HG02970 (cell line): ENCODE measurements at regions not wholly inside any gene's neighbourhood (a gene's known extent, or its start where the extent isn't known, plus 50 kb on each side); places are given as distances from the start of the nearest gene placed in this dataset.
"Not testable (repeated sequence)": the region's sequence is repeated elsewhere in the genome, so short reads cannot be mapped to it uniquely, and the experiment has no call there.

Experiments
- ATAC-seq: cut with Tn5 transposase; IDR thresholded peaks from one replicate; pipeline ENCODE4 v1.9.1; 2021; ENCODE audit warnings: mild to moderate bottlenecking, moderate library complexity, moderate number of reproducible peaks; ENCODE audit not compliant: unreplicated experiment, low FRiP score

DNA sequence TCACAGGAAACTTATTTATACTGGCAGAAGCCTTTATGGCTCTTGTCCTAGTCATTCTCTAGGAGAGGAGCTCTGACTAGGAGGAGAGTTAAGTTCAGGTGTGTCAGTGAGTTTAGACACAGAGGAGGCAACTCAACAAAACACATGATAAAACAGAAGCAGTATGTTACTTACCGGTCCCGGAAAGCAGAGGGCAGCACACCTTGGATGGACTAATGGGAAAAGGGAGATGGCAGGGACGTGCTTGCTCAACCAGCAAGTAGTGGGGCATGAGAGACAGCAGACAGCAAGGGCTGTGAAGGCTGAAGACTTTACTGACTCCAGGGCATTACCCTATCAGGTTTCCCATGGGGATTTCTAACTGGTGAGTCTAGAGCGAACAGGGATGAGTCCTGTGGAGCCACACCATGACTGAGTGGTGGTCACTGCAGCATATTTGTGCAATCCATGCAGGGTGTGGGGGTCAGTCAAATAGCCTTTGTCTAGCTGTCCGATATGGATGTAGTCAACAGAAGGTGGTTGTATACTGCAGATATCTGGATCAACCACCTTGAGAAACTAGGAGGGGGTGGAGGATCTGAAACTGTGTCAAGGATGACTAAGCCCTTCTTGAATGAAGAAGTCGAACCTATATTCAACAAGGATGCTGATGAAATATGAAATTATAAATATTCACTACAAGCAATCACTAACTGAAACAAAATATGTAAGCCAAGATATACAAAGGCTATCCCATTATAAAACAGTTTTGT lies 596.3 kb upstream of the CHRM3 start:
- no peak for ATAC-seq

DNA sequence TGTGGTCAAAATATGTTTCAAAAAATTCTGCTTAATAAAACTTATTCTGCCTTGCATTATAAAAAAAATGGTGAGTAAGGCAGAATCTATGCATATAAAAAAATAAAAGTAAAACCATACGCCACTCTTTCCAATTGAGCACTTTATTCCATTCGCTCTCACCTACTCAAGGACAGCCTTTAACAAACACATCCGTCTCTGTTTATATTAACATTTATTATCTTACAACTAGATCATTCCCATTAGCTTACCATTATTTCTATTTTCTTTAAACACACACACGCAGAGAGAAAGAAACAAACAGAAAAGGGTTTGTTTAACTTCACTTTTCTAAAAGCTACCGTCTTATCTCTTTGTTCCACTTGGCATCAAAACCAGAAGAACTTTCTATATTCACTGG lies 598.9 kb upstream of the CHRM3 start:
- no peak for ATAC-seq

DNA sequence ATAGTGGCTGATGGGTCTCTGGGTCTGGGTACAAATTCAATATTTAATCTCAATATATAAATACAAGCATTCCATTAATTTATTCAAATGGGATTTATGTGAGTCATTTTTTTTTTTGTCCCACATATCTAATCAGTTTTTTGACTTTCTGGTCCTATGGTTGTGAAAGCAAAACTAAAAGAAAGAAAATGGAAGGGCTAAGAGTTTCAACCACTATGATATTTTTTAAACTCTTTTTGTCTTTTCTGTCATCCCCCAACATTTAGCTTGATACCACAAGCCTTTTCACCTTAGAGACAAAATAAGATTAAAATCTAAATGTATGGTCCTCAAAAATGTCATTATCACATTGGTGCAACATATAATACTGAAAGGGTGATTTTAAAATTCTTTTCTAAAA lies 602.7 kb upstream of the CHRM3 start:
- no peak for ATAC-seq

DNA sequence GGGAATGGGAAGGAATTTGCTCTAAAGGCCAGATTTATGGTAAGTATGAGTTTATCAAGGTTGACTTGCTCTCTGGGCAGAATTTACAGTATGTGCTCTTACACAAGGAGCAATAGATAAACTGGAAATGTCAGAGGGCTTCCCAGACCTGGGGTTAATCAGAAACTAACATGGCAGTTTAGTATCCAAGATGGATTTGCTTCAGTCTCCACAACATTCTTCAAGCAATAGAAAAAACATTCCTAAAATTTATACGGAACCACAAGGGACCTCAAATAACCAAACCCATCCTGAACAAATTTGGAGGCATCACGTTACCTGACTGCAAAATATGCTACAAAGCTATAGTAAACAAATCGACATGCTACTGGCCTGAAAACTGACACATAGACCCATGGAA lies 606.7 kb upstream of the CHRM3 start:
- no peak for ATAC-seq

DNA sequence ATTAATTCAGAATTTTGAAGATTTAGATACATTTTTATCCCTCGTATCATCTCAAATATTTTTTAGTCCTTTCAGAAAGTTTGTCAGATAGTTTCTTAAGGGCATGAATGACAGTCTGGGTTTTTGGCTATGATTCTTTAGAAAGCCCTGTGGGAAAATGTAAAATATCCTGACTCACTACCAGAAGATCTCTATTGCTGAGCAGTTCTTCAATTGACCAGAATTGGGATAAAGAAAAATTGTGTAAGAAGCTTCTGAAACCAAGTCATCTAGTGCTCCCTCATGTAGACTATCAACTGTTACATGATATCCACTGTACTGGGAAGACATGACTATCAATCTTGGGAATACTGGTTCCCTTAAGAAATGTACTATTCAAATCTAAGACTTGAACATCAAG lies 608.3 kb upstream of the CHRM3 start:
- ATAC-seq = no peak

DNA sequence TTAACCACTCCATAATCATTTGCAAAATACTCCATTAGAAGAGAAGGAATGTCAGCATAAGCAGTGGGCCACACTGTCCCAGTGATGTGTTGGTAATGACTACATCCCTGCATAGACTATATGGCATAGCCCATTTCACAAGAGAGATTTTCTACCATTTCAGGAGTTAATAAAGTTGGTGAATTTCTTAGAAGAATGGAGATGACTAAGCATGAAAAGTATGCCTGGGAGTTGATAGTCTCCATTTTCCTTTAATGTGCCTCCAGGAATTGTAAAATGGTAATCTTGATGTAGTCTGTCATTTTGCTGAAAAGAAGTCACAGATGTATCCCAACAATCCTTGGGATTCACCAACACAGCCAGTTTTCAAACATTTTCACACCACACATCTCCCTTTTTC lies 608.8 kb upstream of the CHRM3 start:
- no peak for ATAC-seq

DNA sequence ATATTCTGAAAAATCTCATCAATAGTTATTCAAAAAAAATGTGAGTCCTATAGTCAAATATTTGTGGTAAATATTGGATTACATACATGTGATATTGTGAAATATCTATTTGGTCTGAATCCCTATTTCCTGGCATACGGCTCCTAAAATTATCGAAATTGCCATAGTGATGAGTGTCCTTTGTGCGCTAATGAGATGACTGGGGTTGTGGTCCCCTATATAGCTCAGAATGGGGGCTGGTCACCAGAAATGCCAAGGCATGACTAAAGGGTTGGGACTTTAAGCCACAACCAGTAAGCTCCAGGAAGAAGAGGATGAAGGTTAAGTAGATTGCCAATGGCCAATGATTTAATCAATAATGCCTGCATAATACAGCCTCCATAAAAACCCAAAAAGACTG lies 610.2 kb upstream of the CHRM3 start:
- no peak for ATAC-seq

DNA sequence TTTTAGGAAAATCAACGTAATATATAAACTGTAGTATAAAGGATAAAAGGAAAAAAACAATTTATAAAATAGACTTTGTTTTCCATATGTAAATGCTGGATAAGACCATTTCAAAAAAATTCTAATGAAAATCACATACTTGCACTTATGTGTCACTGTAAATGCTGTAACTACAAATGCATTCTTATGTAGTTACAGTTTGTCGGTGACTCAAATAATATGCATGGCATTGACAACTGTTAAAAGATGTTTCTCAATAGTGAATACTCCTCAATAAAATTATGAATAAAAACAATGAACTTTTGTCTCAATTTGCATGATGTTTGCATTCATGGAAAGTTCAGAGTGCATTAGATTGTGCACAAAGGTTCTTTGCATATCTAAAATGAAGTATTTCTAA lies 614.0 kb upstream of the CHRM3 start:
- ATAC-seq = no peak

DNA sequence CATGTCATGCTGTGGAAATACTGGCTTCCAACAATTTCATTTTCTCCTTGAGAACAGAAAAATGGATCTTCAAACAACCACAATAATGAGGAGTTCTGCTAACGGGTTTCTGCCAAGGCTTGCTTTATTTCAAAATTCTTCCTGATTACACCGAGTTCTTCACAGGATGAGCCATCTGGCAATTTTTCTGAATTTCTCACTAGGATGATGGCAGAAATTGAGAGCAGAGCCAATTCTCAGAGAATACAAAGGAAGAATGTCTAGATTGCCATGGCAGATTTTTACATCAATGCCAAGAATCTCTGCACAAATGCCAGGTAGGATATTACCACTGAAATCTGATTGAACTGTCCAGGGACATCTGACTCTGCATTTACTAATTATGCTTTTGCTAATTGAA lies 619.0 kb upstream of the CHRM3 start:
- no peak for ATAC-seq

DNA sequence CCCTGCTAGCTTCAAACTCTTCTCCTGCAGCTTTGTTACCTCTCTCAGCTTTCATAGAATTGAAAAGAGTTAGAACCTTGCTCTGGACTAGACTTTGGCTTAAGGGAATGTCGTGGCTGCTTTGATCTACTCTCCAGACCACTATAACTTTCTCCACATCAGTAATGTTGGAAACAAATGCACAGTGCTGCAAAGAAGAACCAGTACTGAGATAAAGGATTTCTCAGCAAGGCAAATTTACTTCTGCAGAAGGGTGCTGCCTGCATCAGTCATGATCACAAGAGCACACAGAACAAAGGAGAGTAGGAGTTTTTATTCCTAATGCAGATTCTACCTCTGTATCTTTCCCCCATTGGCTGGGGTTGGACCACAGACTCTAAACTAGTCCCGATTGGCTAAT lies 621.6 kb upstream of the CHRM3 start:
- no peak for ATAC-seq

DNA sequence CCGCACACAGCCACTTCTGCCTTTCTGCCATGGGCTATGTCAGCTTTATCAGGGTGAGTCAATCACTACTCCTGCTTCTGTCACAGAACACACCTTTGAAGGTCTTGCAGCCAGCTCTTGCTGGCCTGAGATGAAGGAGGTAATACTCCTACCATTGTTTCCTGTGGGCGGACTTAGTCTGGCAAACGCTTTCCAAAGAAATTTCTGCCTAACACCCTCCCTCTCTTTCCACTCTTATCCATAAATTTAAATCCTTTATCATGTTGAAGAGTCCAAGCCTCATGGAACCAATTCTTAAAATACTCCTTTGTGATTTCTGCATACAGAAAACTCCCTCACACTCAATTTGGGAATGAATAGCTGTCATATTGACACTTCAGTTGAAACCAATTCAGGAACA lies 633.1 kb upstream of the CHRM3 start:
- ATAC-seq = no peak

DNA sequence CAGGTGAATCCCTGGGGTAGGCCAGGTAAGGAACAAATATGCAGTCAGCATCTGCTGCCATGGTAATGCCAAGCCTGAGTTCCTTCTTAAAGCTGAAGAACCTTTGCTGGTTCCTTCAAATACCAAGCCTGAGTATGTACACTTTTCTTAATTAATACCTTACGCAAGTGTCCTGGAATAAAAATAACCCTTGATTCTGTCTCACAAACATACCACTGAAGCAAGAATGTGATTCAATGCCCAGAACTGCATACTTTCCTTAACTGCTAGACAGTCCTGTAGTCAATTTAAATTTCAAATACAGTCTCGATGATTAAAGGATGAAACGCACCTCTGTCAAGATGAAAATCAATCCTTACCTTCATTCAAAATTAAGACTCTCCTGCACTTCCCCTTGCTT lies 634.0 kb upstream of the CHRM3 start:
- no peak for ATAC-seq

DNA sequence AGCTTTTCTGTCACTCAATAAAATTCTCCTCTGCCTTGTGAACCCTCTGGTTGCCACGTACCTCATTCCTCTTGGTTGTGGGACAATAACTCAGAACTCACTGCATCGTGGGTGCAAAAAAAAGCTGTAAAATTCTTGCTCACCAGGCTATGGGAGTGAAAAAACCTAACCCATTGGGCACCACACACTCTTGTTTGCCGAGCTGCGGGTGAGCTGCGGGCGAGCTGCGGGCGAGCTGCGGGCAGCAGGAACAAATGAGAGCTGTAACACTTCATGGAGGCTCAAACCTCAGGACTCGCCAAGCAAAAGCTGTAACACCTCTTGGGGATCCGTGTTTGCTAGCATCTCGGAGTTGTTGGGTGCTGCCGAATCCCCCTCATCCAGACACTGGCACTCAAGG lies 641.3 kb upstream of the CHRM3 start:
- ATAC-seq = no peak

DNA sequence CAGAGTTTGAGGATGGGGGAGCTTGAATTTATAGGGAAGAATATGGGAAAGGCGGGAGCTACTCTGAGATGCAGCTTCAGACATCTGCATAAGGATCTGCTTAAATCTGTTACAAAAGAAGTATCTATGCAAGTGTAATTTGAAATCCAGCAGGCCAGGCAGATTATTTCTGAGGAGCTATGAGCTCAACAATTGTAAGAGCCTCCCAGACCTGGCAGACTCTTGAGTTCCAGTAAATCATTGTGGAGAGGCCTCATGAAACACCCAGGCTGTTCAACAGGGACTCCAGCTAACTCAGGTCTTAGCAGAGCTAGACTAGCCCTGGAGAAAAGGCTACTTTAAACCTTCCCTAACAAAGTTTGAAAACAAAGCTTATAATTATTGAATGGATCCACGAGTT lies 647.5 kb upstream of the CHRM3 start:
- ATAC-seq = no peak

DNA sequence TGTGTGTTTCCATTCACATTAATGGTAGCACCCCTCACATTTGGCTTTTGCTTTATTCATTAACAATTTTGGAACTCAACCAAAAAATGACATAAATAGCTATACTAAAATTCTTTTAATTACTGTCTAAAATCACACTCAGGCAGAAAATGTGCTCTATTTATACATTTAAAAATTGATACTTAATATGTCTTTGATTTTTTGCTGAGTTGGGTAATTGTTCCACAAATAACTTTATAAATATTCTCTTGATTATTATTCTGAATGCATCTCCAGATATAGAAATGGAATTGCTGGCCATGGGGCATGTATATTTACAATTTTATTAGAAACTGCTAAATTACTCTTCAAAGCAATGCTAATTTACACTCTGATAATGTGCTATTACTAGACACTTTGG lies 658.7 kb upstream of the CHRM3 start:
- no peak for ATAC-seq

DNA sequence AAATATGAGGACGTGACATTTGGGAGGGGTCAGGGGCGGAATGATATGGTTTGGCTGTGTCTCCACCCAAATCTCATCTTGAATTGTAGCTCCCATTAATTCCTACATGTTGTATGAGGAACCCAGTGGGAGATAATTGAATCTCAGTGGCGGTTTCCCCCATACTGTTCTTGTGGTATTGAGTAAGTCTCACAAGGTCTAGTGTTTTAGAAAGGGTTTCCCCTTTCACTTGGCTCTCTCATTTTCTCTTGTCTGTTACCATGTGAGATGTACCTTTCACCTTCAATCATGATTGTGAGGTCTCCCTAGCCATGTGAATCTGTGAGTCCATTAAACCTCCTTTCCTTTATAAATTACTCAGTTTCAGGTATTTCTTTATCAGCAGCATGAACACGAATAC lies 663.6 kb upstream of the CHRM3 start:
- no peak for ATAC-seq

DNA sequence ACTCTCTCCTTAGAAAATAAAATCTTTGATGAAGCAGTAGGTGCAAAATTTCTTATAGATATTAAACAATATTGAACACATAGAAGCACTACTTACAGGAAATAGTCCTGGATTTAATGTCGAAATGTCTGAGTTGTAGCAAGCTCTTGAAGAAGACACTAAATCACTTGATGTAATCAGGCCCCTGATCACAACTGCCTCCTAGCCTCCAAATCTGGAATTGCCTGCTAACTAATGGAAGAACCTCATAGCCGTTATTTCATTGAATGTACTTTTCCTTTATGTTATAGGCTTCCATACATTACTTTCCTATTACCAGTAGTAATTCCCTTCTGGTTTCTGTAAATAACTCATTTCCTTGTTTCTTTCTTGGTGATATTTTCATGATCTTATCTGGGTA lies 675.7 kb upstream of the CHRM3 start:
- ATAC-seq = no peak

DNA sequence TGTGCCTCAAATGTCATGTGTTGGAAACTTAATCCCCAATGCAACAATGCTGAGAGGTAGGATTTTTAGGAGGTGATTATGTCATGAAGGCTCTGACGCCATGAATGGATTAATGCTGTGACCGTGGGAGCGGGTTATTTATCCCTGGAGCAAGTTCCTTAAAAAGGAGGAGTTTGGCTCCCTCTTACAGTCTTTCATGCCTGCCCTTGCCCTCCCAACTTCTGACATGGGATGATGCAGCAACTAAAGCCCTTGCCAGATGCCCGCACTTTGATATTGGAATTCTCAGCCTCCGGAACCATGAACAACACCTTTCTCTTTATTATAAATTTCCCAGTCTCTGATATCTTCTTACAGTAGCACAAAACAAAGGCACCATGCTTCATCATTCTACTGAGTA lies 685.3 kb upstream of the CHRM3 start:
- no peak for ATAC-seq

DNA sequence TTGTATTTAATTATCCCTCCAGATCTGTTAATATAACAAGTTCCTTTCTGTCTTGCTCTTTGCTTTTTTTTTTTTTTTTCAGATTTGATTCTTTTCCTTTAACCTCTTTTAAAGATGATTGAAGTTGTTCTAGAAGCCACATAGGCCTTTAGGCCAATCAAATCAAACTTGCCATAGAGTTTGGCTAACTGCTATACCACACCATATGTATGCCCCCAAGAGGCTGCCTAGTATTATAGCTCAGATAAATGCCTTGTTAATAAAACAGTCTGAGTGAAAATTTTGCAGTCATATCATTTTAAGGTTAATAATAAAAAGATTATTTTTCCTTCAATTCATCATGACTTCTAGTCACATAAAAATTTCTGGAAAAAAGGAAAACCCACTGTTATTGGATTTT lies 696.0 kb upstream of the CHRM3 start:
- ATAC-seq = no peak

DNA sequence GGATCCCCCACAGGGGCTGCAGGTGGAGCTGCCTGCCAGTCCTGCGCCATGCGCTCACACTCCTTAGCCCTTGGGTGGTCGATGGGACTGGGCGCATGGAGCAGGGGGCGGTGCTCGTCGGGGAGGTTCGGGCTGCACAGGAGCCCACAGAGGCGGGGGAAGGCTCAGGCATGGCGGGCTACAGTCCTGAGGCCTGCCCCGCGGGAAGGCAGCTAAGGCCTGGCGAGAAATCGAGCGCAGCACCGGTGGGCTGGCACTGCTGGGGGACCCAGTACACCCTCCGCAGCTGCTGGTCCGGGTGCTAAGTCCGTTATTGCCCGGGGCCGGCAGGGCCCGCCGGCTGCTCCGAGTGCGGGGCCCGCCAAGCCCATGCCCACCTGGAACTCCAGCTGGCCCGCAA lies 701.8 kb upstream of the CHRM3 start:
- not testable (repeated sequence) for ATAC-seq

DNA sequence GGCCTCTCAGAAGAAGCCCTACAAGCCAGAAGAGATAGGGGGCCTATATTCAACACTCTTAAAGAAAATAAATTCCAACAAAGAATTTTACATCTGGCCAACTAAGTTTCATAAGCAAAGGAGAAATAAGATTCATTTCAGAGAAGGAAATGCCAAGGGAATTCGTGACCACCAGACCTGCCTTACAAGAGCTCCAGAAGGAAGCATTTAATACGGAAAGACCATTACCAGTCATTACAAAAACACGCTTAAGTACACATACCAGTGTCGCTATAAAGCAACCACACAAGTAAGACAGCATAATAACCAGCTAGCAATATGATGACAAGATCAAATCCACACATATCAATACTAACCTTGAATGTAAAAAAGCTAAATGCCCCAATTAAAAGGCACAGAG lies 704.9 kb upstream of the CHRM3 start:
- no peak for ATAC-seq

DNA sequence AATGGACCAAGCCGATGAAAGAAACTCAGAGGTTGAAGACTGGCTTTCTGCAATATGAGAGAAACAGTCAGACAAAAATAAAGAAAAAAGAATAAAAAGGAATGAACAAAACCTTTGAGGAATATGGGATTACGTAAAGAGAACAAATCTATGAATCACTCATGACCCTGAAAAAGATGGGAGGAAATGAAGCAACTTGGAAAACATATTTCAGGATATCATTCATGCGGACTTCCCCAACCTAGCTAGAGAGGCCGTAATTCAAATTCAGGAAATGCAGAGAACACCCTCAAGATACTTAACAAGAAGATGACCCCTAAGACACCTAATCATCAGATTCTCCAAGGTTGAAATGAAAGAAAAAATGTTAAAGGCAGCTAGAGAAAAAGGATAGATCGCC lies 705.3 kb upstream of the CHRM3 start:
- no peak for ATAC-seq

DNA sequence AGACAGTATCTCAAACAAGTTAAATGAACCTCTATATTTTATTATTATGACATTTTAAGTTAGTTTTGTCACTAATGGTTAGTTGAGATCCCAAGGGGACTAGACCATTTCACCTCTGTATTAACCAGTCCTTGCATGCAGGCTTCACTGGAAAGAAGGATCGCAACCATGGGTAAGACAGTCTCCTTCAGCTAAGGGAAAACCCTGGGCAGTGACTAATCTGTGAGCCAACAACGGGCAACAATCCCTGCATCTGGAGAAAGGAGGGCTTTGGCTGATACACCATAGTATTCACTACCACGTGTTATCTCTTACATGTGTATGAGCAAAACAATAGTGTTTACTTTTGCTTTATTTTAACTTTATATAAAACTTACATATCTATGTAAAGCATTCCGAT lies 708.8 kb upstream of the CHRM3 start:
- ATAC-seq = no peak
